B cell (primary cell): ENCODE measurements at regions not wholly inside any gene's neighbourhood (a gene's known extent, or its start where the extent isn't known, plus 50 kb on each side); places are given as distances from the start of the nearest gene placed in this dataset.

Source experiments
- EZH2 ChIP-seq: IDR thresholded peaks from 2 replicates; pipeline ENCODE4 v1.6.1; 2012; ENCODE audit warnings: borderline replicate concordance, low read depth, mild to moderate bottlenecking, moderate library complexity, low read length; ENCODE audit not compliant: insufficient read depth, poor library complexity, severe bottlenecking
- TF ChIP-seq, protein P1 (sequence below): fragments of 200-600 bp; IDR thresholded peaks from one replicate; pipeline ENCODE4 v1.8.0; 2022; ENCODE audit warnings: antibody characterized with exemption, mild to moderate bottlenecking

DNA sequence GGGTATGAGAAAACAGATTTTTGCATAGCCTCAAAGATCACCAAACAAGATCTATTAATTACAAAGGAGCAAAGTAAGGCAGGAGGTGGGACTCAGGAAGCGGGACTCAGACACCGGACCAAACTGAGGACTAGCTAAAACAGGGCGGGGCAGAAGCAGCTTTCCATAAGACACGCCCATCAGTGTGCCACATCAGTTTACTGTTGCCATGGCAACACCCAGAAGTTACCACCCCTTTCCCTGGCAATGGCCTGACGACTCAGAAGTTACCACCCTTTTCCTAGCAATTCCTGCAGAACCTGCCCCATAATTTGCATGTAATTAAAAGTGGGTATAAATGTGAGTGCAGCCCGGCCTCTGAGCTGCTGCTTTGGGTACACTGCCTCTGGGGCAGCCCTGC lies 173.9 kb downstream of the SHANK2 start:
- TF ChIP-seq, protein P1, sequence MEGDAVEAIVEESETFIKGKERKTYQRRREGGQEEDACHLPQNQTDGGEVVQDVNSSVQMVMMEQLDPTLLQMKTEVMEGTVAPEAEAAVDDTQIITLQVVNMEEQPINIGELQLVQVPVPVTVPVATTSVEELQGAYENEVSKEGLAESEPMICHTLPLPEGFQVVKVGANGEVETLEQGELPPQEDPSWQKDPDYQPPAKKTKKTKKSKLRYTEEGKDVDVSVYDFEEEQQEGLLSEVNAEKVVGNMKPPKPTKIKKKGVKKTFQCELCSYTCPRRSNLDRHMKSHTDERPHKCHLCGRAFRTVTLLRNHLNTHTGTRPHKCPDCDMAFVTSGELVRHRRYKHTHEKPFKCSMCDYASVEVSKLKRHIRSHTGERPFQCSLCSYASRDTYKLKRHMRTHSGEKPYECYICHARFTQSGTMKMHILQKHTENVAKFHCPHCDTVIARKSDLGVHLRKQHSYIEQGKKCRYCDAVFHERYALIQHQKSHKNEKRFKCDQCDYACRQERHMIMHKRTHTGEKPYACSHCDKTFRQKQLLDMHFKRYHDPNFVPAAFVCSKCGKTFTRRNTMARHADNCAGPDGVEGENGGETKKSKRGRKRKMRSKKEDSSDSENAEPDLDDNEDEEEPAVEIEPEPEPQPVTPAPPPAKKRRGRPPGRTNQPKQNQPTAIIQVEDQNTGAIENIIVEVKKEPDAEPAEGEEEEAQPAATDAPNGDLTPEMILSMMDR = no peak
- TF ChIP-seq EZH2 = no peak
